RPMI7951 (cell line): ENCODE measurements at regions not wholly inside any gene's neighbourhood (a gene's known extent, or its start where the extent isn't known, plus 50 kb on each side); places are given as distances from the start of the nearest gene placed in this dataset.

Experiments
- DNase-seq: peaks from one replicate; pipeline ENCODE4 v3.0.0-alpha.2; 2012; ENCODE audit warnings: low read depth

DNA sequence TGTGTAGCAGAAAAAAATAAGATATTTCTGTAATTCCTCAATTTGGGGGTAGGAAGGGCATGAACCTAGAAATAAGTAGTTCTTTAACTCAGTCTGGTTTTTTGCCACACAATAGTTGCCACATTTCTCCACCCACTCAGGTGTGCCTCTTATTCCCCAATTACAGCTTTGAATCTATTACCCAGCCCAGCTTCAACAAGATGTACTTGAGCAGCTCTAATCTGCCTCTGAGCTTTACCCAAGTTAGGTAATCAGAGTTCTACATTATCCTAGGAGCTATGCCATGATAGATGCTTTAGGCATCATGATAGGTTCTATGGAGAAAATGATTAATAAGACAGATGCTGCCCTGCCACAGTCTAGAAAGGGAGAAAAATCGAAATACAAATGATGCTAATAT, 117.4 kb upstream of the GPRIN3 start:
- DNase-seq, result no peak

DNA sequence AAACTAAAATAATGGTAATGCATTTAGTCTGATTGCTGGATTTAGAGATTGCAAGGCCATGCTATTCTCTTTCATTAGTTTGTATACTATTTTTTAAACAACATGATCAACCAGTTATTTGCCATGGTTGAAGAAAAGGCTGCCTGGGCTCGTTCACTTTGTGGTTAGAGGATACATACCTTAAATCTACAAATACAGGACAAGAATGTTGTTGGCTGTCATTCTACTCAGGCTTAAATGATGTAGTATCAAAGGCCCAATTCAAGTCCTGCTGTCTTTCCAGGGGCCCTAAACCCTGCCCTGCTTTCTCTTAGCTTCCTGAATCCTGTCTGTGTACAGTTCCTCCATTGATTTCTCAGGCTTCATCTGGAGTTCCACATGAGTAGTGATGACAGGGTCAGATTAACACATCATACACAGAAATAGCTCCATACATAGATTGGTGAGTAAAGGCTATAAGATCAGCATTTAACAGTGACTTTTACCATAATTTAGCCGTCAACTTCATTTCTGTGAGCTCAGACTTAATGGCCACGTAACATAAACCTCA, 114.9 kb upstream of the GPRIN3 start:
- no peak for DNase-seq

- no peak for DNase-seq
These were observed 112.9 kb upstream of the GPRIN3 start for GRCh38 chr4:89420507-89420906.

GRCh38 chr4:89419111-89419695, 111.6 kb upstream of the GPRIN3 start:
- DNase-seq, result no peak

DNA sequence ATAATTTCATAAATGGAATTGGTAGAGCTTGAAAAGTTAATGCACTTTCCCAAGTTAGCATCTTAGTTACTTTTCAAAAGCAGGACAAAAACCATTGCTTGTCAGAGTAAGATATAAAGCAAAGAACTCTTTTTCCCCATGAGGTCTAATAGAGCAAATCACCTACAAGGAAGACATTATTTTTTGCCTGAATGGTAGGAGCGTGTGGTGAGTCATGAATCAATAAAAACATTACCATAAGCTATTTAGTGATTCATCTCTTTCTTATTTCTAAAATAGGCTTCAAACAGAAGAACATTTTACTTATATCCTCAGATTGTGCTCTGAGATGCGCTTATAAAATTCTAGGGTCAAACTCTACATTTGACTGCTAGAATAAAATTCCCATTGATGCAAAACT, 109.4 kb upstream of the GPRIN3 start:
- no peak for DNase-seq

DNA sequence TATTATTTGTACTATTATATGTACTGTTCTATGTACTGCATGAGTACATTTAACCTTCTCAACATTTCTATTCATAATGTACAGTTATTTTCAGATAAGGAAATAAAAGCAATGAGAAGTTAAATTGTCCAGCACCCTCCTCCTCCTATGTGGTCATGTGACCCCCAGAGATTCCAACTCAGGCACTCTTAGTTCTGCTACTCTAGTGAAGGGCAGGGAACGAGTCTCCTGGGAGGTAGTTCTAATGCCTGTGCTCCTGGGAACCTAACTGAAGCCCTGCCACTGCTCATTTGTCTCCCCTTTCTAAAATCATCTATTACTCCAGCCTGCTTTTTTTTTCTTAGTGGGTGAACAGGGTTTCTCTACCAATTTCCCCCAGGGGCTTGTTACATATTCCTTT, 105.9 kb upstream of the GPRIN3 start:
- DNase-seq, result no peak

GRCh38 chr4:89411539-89412309, 104.1 kb upstream of the GPRIN3 start:
- no peak for DNase-seq

DNA sequence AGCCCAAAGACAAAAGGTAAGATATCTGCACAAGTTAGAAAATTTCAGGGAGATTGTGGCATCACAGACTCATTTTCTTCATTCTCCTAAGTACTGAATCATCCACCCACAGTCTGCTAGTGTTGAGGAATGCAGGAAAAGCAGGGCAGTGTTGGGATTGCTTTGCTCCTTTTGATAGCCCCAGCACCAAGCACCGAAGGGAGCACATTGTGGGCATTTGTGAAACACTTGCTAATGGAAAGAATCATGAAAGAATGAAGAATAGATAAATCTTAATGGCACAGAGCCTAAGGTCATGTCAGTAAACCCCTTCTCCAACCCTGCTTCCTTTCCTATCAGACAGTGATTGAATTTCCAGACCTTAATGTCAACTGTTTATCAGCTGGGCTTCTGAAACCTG, 103.1 kb upstream of the GPRIN3 start:
- DNase-seq, result no peak

GRCh38 chr4:89404530-89404929, 96.9 kb upstream of the GPRIN3 start:
- no peak for DNase-seq

- DNase-seq, result no peak
These were observed 96.2 kb upstream of the GPRIN3 start for GRCh38 chr4:89403826-89404225.

- no peak for DNase-seq
These were observed 92.9 kb upstream of the GPRIN3 start for GRCh38 chr4:89400287-89401035.

DNA sequence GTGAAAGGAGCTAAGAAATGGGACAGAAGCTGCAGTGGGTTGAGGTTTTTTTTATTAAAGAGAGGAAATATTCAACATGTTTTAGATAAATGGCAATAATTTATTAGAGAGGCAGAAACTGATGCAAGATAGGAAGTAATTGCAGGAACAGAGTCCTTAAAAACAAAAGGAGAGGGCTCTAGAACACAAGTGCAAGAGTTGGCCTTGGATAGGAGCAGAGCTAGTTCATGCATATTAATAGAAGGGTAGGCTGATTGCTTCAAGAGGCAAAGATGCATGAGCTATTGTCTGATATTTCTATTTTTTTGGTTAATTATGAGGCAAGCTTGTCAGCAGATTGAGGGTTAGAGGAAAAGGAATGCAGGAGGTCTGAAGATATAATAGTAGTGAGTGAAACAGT, 91.0 kb upstream of the GPRIN3 start:
- no peak for DNase-seq

DNA sequence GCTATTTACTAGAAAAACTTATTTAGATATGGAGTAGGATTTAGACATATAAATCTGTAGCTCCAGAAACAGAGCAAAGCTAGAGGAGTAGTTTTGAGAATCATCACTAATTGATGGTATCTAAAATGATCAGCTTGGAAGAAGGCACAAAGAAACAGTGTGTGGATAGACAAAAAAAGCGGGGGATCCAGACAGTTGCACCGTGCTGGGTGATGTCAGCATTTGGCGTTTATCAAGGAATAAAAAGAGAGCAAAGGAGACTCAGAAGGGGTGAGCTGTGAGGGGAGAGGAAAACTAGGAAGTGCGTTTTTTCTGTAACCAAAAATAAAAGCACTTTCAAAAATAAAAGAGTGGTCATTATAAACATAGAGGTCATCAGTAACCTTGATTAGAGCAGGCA, 90.5 kb upstream of the GPRIN3 start:
- DNase-seq, result no peak

GRCh38 chr4:89397441-89397840, 89.8 kb upstream of the GPRIN3 start:
- no peak for DNase-seq

GRCh38 chr4:89382439-89382838, 74.8 kb upstream of the GPRIN3 start:
- no peak for DNase-seq

GRCh38 chr4:89380980-89381379, 73.4 kb upstream of the GPRIN3 start:
- no peak for DNase-seq

GRCh38 chr4:89379511-89380044, 72.0 kb upstream of the GPRIN3 start:
- DNase-seq, result no peak

DNA sequence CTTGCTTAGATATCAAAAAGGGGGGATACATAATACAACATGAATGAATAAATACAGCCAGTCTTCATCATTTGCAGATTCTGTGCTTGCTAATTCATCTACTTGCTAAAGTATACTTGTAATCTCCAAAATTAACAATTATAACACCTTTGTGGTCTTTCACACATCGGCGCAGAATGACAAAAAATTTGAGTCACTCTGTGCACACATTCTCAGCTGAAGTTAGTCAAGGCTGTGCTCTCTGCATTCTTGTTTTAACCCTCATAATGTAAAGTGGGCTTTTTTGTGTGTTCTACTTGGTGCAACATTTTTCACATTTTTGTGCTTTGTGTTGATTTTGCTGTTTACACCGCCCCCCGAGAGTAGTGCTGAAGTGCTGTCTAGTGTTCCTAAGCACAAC, 65.8 kb upstream of the GPRIN3 start:
- no peak for DNase-seq

- no peak for DNase-seq
These were observed 64.0 kb upstream of the GPRIN3 start for GRCh38 chr4:89371614-89372013.

DNA sequence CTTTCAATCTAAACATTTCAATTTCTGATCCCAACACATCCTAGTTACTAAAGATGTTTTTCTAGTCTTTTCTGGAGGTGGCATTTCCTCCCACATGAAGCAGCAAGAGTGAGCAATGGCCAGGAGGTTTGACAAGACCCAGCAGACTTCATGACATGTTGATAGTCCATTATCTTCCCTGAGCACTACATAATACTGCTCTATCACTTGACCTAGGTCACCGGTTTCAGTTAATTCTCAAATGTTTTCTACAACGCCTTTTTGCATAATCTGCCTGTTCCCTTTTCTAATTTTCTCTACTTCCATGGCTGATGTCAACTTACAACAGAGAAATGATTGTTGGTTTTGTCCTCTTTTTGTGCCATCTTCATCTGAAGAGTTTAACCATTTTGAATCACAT, 62.0 kb upstream of the GPRIN3 start:
- DNase-seq, result no peak

GRCh38 chr4:89368861-89369260, 61.3 kb upstream of the GPRIN3 start:
- no peak for DNase-seq

- no peak for DNase-seq
These were observed 58.2 kb upstream of the GPRIN3 start for GRCh38 chr4:89365776-89366175.

GRCh38 chr4:89365375-89365774, 57.8 kb upstream of the GPRIN3 start:
- no peak for DNase-seq
